Liver (tissue), 8 donors: ENCODE measurements at regions not wholly inside any gene's neighbourhood (a gene's known extent, or its start where the extent isn't known, plus 50 kb on each side); places are given as distances from the start of the nearest gene placed in this dataset.

Experiments used
- DNase-seq: peaks from one replicate; pipeline ENCODE4 v3.0.0-alpha.2; 2017; ENCODE audit warnings: low spot score
- H3K27ac ChIP-seq, 2 donors: one replicate each; pipeline ENCODE4 v1.7.0; 2013; ENCODE audit warnings: inconsistent platforms in 2 of 2, low read length in 2 of 2, control low read depth in 1 of 2, low read depth in 1 of 2, mild to moderate bottlenecking in 1 of 2
- H3K27me3 ChIP-seq, 4 donors: one replicate each; pipeline versions ENCODE4 v1.6.1 to v1.7.0; 2013; ENCODE audit warnings: low read length in 3 of 4, inconsistent platforms in 1 of 4, mild to moderate bottlenecking in 1 of 4, moderate library complexity in 1 of 4; ENCODE audit not compliant: control insufficient read depth in 4 of 4, insufficient read depth in 4 of 4
- H3K36me3 ChIP-seq, 4 donors: one replicate each; pipeline versions ENCODE4 v1.6.1 to v1.7.0; 2013; ENCODE audit warnings: low read length in 3 of 4, mild to moderate bottlenecking in 3 of 4, low read depth in 1 of 4, moderate library complexity in 1 of 4; ENCODE audit not compliant: control insufficient read depth in 4 of 4, insufficient read depth in 3 of 4
- H3K4me1 ChIP-seq, 4 donors: one replicate each; pipeline versions ENCODE4 v1.6.1 to v1.7.0; 2013; ENCODE audit warnings: low read length in 3 of 4, mild to moderate bottlenecking in 3 of 4, moderate library complexity in 1 of 4; ENCODE audit not compliant: control insufficient read depth in 4 of 4, insufficient read depth in 4 of 4
- H3K4me3 ChIP-seq, 3 donors: one replicate each; pipeline versions ENCODE4 v1.6.1 to v1.7.0; 2013; ENCODE audit warnings: low read length in 3 of 3, control low read depth in 1 of 3, low read depth in 1 of 3, mild to moderate bottlenecking in 1 of 3
- H3K9ac ChIP-seq, 2 donors: one replicate each; pipeline ENCODE4 v1.7.0; 2013; ENCODE audit warnings: low read length in 2 of 2, mild to moderate bottlenecking in 2 of 2, moderate library complexity in 2 of 2, control low read depth in 1 of 2, low read depth in 1 of 2
- H3K9me3 ChIP-seq, 4 donors: one replicate each; pipeline versions ENCODE4 v1.6.1 to v1.7.0; 2013; ENCODE audit warnings: low read length in 3 of 4; ENCODE audit not compliant: control insufficient read depth in 4 of 4
- ATF3 ChIP-seq: IDR thresholded peaks from 2 replicates; pipeline ENCODE4 v1.6.1; 2016; ENCODE audit warnings: antibody characterized with exemption
- CTCF ChIP-seq: fragments of 150-350 bp; IDR thresholded peaks from 2 replicates; pipeline ENCODE4 v1.5.1; 2017; ENCODE audit warnings: improper control_type of control experiment, low read depth, low read length; ENCODE audit not compliant: missing input control
- FOXA1 ChIP-seq: IDR thresholded peaks from 2 replicates; pipeline ENCODE4 v1.6.1; 2016; ENCODE audit warnings: antibody characterized with exemption
- FOXA2 ChIP-seq: IDR thresholded peaks from 2 replicates; pipeline ENCODE4 v1.6.1; 2016; ENCODE audit warnings: antibody characterized with exemption
- GABPA ChIP-seq, 2 donors: IDR thresholded peaks in 1 of 2; conservative IDR thresholded peaks in 1 of 2; 2 replicates each; pipeline ENCODE4 v1.6.1; 2016; ENCODE audit warnings: antibody characterized with exemption in 2 of 2, mild to moderate bottlenecking in 1 of 2, moderate library complexity in 1 of 2
- HNF4A ChIP-seq, 2 donors: conservative IDR thresholded peaks; 2 replicates each; pipeline ENCODE4 v1.6.1; 2016; ENCODE audit warnings: antibody characterized with exemption in 2 of 2, mild to moderate bottlenecking in 2 of 2
- JUND ChIP-seq, 2 donors: IDR thresholded peaks; 2 replicates each; pipeline ENCODE4 v1.6.1; 2016; ENCODE audit warnings: antibody characterized with exemption in 2 of 2
- NR2F2 ChIP-seq: IDR thresholded peaks from 2 replicates; pipeline ENCODE4 v1.6.1; 2016; ENCODE audit warnings: antibody characterized with exemption
- RAD21 ChIP-seq, 2 donors: IDR thresholded peaks; 2 replicates each; pipeline ENCODE4 v1.6.1; 2016; ENCODE audit warnings: antibody characterized with exemption in 2 of 2, mild to moderate bottlenecking in 2 of 2
- RXRA ChIP-seq, 2 donors: IDR thresholded peaks; 2 replicates each; pipeline ENCODE4 v1.6.1; 2017 to 2018; ENCODE audit warnings: antibody characterized with exemption in 2 of 2, mild to moderate bottlenecking in 1 of 2
- SP1 ChIP-seq: IDR thresholded peaks from 2 replicates; pipeline ENCODE4 v1.6.1; 2018; ENCODE audit warnings: antibody characterized with exemption, mild to moderate bottlenecking
- TAF1 ChIP-seq: conservative IDR thresholded peaks from 2 replicates; pipeline ENCODE4 v1.6.1; 2016; ENCODE audit warnings: antibody characterized with exemption, mild to moderate bottlenecking
- YY1 ChIP-seq: IDR thresholded peaks from 2 replicates; pipeline ENCODE4 v1.6.1; 2016; ENCODE audit warnings: antibody characterized with exemption, mild to moderate bottlenecking
- ZBTB33 ChIP-seq: IDR thresholded peaks from 2 replicates; pipeline ENCODE4 v1.6.1; 2016; ENCODE audit warnings: antibody characterized with exemption
- WGBS: extraction: QIAGEN DNeasy Blood & Tissue Kit; methylation state at CpG from one replicate; pipeline ENCODE4 v1.1.7; 2013; 5-methylcytosine and 5-hydroxymethylcytosine counted together
- donor health status: healthy.
- donor health status: healthy.
- donor health status: healthy.
- donor health status: healthy.
- donor health status: healthy.

- Histone ChIP-seq H3K4me1 (peaks cover 0 to 14% (median 4%) of the 10 kb centered on the region in 4 donors), H3K4me3 (no peak overlapping the region), H3K9ac (no peak overlapping the region), H3K36me3 (no peaks in the 10 kb centered on the region), H3K27ac (no peak overlapping the region), H3K9me3 (no peaks in the 10 kb centered on the region), H3K27me3 (no peaks in the 10 kb centered on the region)
- WGBS, result 96% methylated on average over 4 of the region's 4 CpGs
- no peak for DNase-seq
- TF ChIP-seq ATF3 (no peak), GABPA (IDR thresholded peaks at IDR 0.05 in 1 of 2, conservative IDR thresholded peaks at IDR 0.05 in 1 of 2) (no peak), HNF4A (conservative IDR thresholded peaks at IDR 0.05) (no peak), RXRA (IDR thresholded peaks at IDR 0.05) (no peak)
Observed at GRCh38 chr2:111701266-111701665, 182.7 kb downstream of the ANAPC1 start.

GRCh38 chr2:111701798-111702118 lies 182.2 kb downstream of the ANAPC1 start:
- TF ChIP-seq CTCF, result no peak
- no peak for TF ChIP-seq TAF1
- TF ChIP-seq HNF4A (conservative IDR thresholded peaks at IDR 0.05), result no peak
- TF ChIP-seq FOXA1, result no peak
- TF ChIP-seq JUND (IDR thresholded peaks at IDR 0.05), result no peak
- no peak for TF ChIP-seq ZBTB33
- no peak for TF ChIP-seq YY1
- no peak for TF ChIP-seq GABPA (IDR thresholded peaks at IDR 0.05 in 1 of 2, conservative IDR thresholded peaks at IDR 0.05 in 1 of 2)
- no peak for TF ChIP-seq RAD21 (IDR thresholded peaks at IDR 0.05)
- Histone ChIP-seq H3K36me3 (no peaks in the 10 kb centered on the region), H3K27ac (no peak overlapping the region), H3K4me3 (no peak overlapping the region), H3K27me3 (no peaks in the 10 kb centered on the region), H3K9me3 (no peaks in the 10 kb centered on the region), H3K4me1 (peaks cover 0 to 14% (median 6%) of the 10 kb centered on the region in 4 donors), H3K9ac (no peak overlapping the region)
- no peak for DNase-seq
- 87% methylated on average over 8 of the region's 8 CpGs for WGBS

GRCh38 chr2:111702119-111702803 lies 181.7 kb downstream of the ANAPC1 start:
- H3K9ac ChIP-seq, result no peak overlapping the region
- TF ChIP-seq SP1, result peak; percentile 26
- TF ChIP-seq NR2F2, result peak; percentile 91
- TF ChIP-seq FOXA2, result no peak
- peak; percentile 80 for TF ChIP-seq CTCF
- TF ChIP-seq RAD21 (IDR thresholded peaks at IDR 0.05), result peak; percentile 88 to 94
- no peaks in the 10 kb centered on the region for H3K27me3 ChIP-seq
- 49% methylated on average over 14 of the region's 14 CpGs for WGBS
- peaks cover 3 to 14% (median 7%) of the 10 kb centered on the region in 4 donors for H3K4me1 ChIP-seq
- H3K9me3 ChIP-seq, result no peaks in the 10 kb centered on the region
- peak; percentile 69 for DNase-seq
- no peak overlapping the region for H3K4me3 ChIP-seq
- no peaks in the 10 kb centered on the region for H3K36me3 ChIP-seq
- no peak overlapping the region for H3K27ac ChIP-seq
